Liver (tissue), 8 donors: ENCODE measurements at regions not wholly inside any gene's neighbourhood (a gene's known extent, or its start where the extent isn't known, plus 50 kb on each side); places are given as distances from the start of the nearest gene placed in this dataset.

ENCODE experiments used
- DNase-seq: peaks from one replicate; pipeline ENCODE4 v3.0.0-alpha.2; 2017; ENCODE audit warnings: low spot score
- H3K27ac ChIP-seq, 2 donors: one replicate each; pipeline ENCODE4 v1.7.0; 2013; ENCODE audit warnings: inconsistent platforms in 2 of 2, low read length in 2 of 2, control low read depth in 1 of 2, low read depth in 1 of 2, mild to moderate bottlenecking in 1 of 2
- H3K27me3 ChIP-seq, 4 donors: one replicate each; pipeline versions ENCODE4 v1.6.1 to v1.7.0; 2013; ENCODE audit warnings: low read length in 3 of 4, inconsistent platforms in 1 of 4, mild to moderate bottlenecking in 1 of 4, moderate library complexity in 1 of 4; ENCODE audit not compliant: control insufficient read depth in 4 of 4, insufficient read depth in 4 of 4
- H3K36me3 ChIP-seq, 4 donors: one replicate each; pipeline versions ENCODE4 v1.6.1 to v1.7.0; 2013; ENCODE audit warnings: low read length in 3 of 4, mild to moderate bottlenecking in 3 of 4, low read depth in 1 of 4, moderate library complexity in 1 of 4; ENCODE audit not compliant: control insufficient read depth in 4 of 4, insufficient read depth in 3 of 4
- H3K4me1 ChIP-seq, 4 donors: one replicate each; pipeline versions ENCODE4 v1.6.1 to v1.7.0; 2013; ENCODE audit warnings: low read length in 3 of 4, mild to moderate bottlenecking in 3 of 4, moderate library complexity in 1 of 4; ENCODE audit not compliant: control insufficient read depth in 4 of 4, insufficient read depth in 4 of 4
- H3K4me3 ChIP-seq, 3 donors: one replicate each; pipeline versions ENCODE4 v1.6.1 to v1.7.0; 2013; ENCODE audit warnings: low read length in 3 of 3, control low read depth in 1 of 3, low read depth in 1 of 3, mild to moderate bottlenecking in 1 of 3
- H3K9ac ChIP-seq, 2 donors: one replicate each; pipeline ENCODE4 v1.7.0; 2013; ENCODE audit warnings: low read length in 2 of 2, mild to moderate bottlenecking in 2 of 2, moderate library complexity in 2 of 2, control low read depth in 1 of 2, low read depth in 1 of 2
- H3K9me3 ChIP-seq, 4 donors: one replicate each; pipeline versions ENCODE4 v1.6.1 to v1.7.0; 2013; ENCODE audit warnings: low read length in 3 of 4; ENCODE audit not compliant: control insufficient read depth in 4 of 4
- ATF3 ChIP-seq: IDR thresholded peaks from 2 replicates; pipeline ENCODE4 v1.6.1; 2016; ENCODE audit warnings: antibody characterized with exemption
- CTCF ChIP-seq: fragments of 150-350 bp; IDR thresholded peaks from 2 replicates; pipeline ENCODE4 v1.5.1; 2017; ENCODE audit warnings: improper control_type of control experiment, low read depth, low read length; ENCODE audit not compliant: missing input control
- EGR1 ChIP-seq, 2 donors: IDR thresholded peaks; 2 replicates each; pipeline ENCODE4 v1.6.1; 2016 to 2018; ENCODE audit warnings: antibody characterized with exemption in 2 of 2, low read depth in 2 of 2
- HNF4G ChIP-seq: IDR thresholded peaks from 2 replicates; pipeline ENCODE4 v1.6.1; 2016; ENCODE audit warnings: antibody characterized with exemption
- JUND ChIP-seq, 2 donors: IDR thresholded peaks; 2 replicates each; pipeline ENCODE4 v1.6.1; 2016; ENCODE audit warnings: antibody characterized with exemption in 2 of 2
- MAX ChIP-seq: IDR thresholded peaks from 2 replicates; pipeline ENCODE4 v1.6.1; 2016; ENCODE audit warnings: antibody characterized with exemption
- NR2F2 ChIP-seq: IDR thresholded peaks from 2 replicates; pipeline ENCODE4 v1.6.1; 2016; ENCODE audit warnings: antibody characterized with exemption
- RAD21 ChIP-seq, 2 donors: IDR thresholded peaks; 2 replicates each; pipeline ENCODE4 v1.6.1; 2016; ENCODE audit warnings: antibody characterized with exemption in 2 of 2, mild to moderate bottlenecking in 2 of 2
- REST ChIP-seq: IDR thresholded peaks from 2 replicates; pipeline ENCODE4 v1.6.1; 2016; ENCODE audit warnings: antibody characterized with exemption, mild to moderate bottlenecking
- RXRA ChIP-seq, 2 donors: IDR thresholded peaks; 2 replicates each; pipeline ENCODE4 v1.6.1; 2017 to 2018; ENCODE audit warnings: antibody characterized with exemption in 2 of 2, mild to moderate bottlenecking in 1 of 2
- SP1 ChIP-seq: IDR thresholded peaks from 2 replicates; pipeline ENCODE4 v1.6.1; 2018; ENCODE audit warnings: antibody characterized with exemption, mild to moderate bottlenecking
- TAF1 ChIP-seq: conservative IDR thresholded peaks from 2 replicates; pipeline ENCODE4 v1.6.1; 2016; ENCODE audit warnings: antibody characterized with exemption, mild to moderate bottlenecking
- YY1 ChIP-seq: IDR thresholded peaks from 2 replicates; pipeline ENCODE4 v1.6.1; 2016; ENCODE audit warnings: antibody characterized with exemption, mild to moderate bottlenecking
- ZBTB33 ChIP-seq: IDR thresholded peaks from 2 replicates; pipeline ENCODE4 v1.6.1; 2016; ENCODE audit warnings: antibody characterized with exemption
- WGBS: extraction: QIAGEN DNeasy Blood & Tissue Kit; methylation state at CpG from one replicate; pipeline ENCODE4 v1.1.7; 2013; 5-methylcytosine and 5-hydroxymethylcytosine counted together
- donor health status: healthy.
- donor health status: healthy.
- donor health status: healthy.
- donor health status: healthy.
- donor health status: healthy.

GRCh38 chr4:100100985-100101384, 89.3 kb downstream of the DDIT4L start:
- Histone ChIP-seq H3K36me3 (no peaks in the 10 kb centered on the region), H3K9me3 (no peaks in the 10 kb centered on the region), H3K4me3 (no peak overlapping the region), H3K27me3 (no peaks in the 10 kb centered on the region), H3K9ac (no peak overlapping the region), H3K27ac (no peak overlapping the region), H3K4me1 (no peaks in the 10 kb centered on the region)
- no peak for DNase-seq
- 57% methylated on average over 3 of the region's 3 CpGs for WGBS
- TF ChIP-seq CTCF (no peak), RAD21 (IDR thresholded peaks at IDR 0.05) (no peak), NR2F2 (no peak), SP1 (no peak), REST (no peak), EGR1 (IDR thresholded peaks at IDR 0.05; ENCODE audit: low read depth in 2 of 2) (no peak), JUND (IDR thresholded peaks at IDR 0.05) (no peak), ZBTB33 (no peak), RXRA (IDR thresholded peaks at IDR 0.05) (no peak), TAF1 (no peak), YY1 (no peak), HNF4G (no peak), ATF3 (no peak), MAX (no peak)

- 84% methylated on average over 2 of the region's 2 CpGs for WGBS
- TF ChIP-seq ZBTB33 (no peak), JUND (IDR thresholded peaks at IDR 0.05) (no peak), HNF4G (no peak), RXRA (IDR thresholded peaks at IDR 0.05) (no peak), RAD21 (IDR thresholded peaks at IDR 0.05) (no peak), YY1 (no peak), EGR1 (IDR thresholded peaks at IDR 0.05; ENCODE audit: low read depth in 2 of 2) (no peak)
- no peak overlapping the region for H3K27ac ChIP-seq
- no peaks in the 10 kb centered on the region for H3K36me3 ChIP-seq
- no peak overlapping the region for H3K4me3 ChIP-seq
- peaks cover 0 to 3% (median 0%) of the 10 kb centered on the region in 4 donors for H3K4me1 ChIP-seq
- H3K27me3 ChIP-seq: no peaks in the 10 kb centered on the region
- H3K9ac ChIP-seq: no peak overlapping the region
- DNase-seq: no peak
- H3K9me3 ChIP-seq: no peaks in the 10 kb centered on the region
Measured at GRCh38 chr4:100099746-100100145, 90.5 kb downstream of the DDIT4L start.
